Spleen (tissue), 7 donors: ENCODE measurements at regions not wholly inside any gene's neighbourhood (a gene's known extent, or its start where the extent isn't known, plus 50 kb on each side); places are given as distances from the start of the nearest gene placed in this dataset.

Source experiments
- POLR2A ChIP-seq, 3 donors: fragments of 450-650 bp; IDR thresholded peaks; one replicate each; pipeline ENCODE4 v1.5.1; 2017; ENCODE audit warnings: antibody characterized with exemption in 3 of 3, mild to moderate bottlenecking in 1 of 3
- POLR2AphosphoS5 ChIP-seq, 3 donors: sonication (generic); formaldehyde crosslinking; IDR thresholded peaks; one replicate each; pipeline ENCODE4 v1.5.1; 2017; ENCODE audit warnings: antibody characterized with exemption in 3 of 3
- TF ChIP-seq, protein P1 (sequence below), 11 experiments: fragments of 200-600 bp in 7 of 11; fragments of 450-650 bp in 4 of 11; sonication (generic) in 4 of 11; IDR thresholded peaks in 8 of 11; conservative IDR thresholded peaks in 3 of 11; 1 replicate in 7 of 11; 2 replicates in 4 of 11; pipeline versions ENCODE4 v1.4.0 to v1.8.0; 2016 to 2021; ENCODE audit warnings: antibody characterized with exemption in 11 of 11, inconsistent platforms in 4 of 11, mild to moderate bottlenecking in 1 of 11
- donor health status: DM: no; HTN: no; CAD: no; lungs with moderate emphysema.
- donor health status: DM: no; HTN: no; CAD: no.
- donor health status: DM: no; HTN: no; CAD: no.

DNA sequence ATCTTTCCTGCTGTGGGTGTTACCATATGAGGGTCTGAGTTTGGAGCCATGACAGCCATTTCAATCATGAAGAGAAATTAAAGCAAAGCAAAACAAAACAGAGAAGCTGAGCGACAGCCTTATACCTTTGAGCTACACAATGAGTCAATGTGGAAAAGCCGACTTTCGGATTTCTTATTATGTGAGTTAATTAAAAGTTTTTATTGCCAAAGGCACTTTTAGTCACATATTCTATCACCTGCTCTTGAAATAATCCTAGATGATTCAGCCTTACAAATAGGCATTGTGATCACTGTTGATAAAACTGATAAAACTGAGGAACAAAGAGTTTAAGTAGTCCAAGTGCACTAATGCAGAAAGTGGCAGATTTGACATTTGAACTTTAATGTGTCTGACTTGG lies 381.9 kb upstream of the TENM4 start:
- TF ChIP-seq, protein P1, sequence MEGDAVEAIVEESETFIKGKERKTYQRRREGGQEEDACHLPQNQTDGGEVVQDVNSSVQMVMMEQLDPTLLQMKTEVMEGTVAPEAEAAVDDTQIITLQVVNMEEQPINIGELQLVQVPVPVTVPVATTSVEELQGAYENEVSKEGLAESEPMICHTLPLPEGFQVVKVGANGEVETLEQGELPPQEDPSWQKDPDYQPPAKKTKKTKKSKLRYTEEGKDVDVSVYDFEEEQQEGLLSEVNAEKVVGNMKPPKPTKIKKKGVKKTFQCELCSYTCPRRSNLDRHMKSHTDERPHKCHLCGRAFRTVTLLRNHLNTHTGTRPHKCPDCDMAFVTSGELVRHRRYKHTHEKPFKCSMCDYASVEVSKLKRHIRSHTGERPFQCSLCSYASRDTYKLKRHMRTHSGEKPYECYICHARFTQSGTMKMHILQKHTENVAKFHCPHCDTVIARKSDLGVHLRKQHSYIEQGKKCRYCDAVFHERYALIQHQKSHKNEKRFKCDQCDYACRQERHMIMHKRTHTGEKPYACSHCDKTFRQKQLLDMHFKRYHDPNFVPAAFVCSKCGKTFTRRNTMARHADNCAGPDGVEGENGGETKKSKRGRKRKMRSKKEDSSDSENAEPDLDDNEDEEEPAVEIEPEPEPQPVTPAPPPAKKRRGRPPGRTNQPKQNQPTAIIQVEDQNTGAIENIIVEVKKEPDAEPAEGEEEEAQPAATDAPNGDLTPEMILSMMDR (IDR thresholded peaks at IDR 0.05 in 8 of 11, conservative IDR thresholded peaks at IDR 0.05 in 3 of 11): no peak
- TF ChIP-seq POLR2A (IDR thresholded peaks at IDR 0.05): no peak
- no peak for TF ChIP-seq POLR2AphosphoS5 (IDR thresholded peaks at IDR 0.05)
